ENCODE measurements at regions not wholly inside any gene's neighbourhood (a gene's known extent, or its start where the extent isn't known, plus 50 kb on each side); places are given as distances from the start of the nearest gene placed in this dataset.

- H3K27ac ChIP-seq, result no peak overlapping the region
- H3K4me1 ChIP-seq (ENCODE audit: control insufficient read depth in 1 of 2, low read depth in 2 of 2), result no peaks in the 10 kb centered on the region
- H3K9me3 ChIP-seq, result no peaks in the 10 kb centered on the region
- no peak for TF ChIP-seq CTCF (IDR thresholded peaks at IDR 0.05)
- DNase-seq (ENCODE audit: low spot score) (no peak), ATAC-seq (ENCODE audit: insufficient number of reproducible peaks, low FRiP score, low read depth) (no peak)
- H3K36me3 ChIP-seq, result no peaks in the 10 kb centered on the region
- H3K27me3 ChIP-seq (replicated peaks; ENCODE audit: insufficient read depth), result no peaks in the 10 kb centered on the region
- no peak overlapping the region for H3K4me3 ChIP-seq
Measured at GRCh38 chr5:97922776-97923175, 739.7 kb upstream of the RIOK2 start.

GRCh38 chr5:97923496-97923895 is 740.4 kb upstream of the RIOK2 start:
- DNase-seq (ENCODE audit: low spot score), result no peak
- H3K27me3 ChIP-seq (replicated peaks; ENCODE audit: insufficient read depth), result no peaks in the 10 kb centered on the region
- no peaks in the 10 kb centered on the region for H3K36me3 ChIP-seq
- no peaks in the 10 kb centered on the region for H3K4me1 ChIP-seq (ENCODE audit: control insufficient read depth in 1 of 2, low read depth in 2 of 2)
- ATAC-seq (ENCODE audit: insufficient number of reproducible peaks, low FRiP score, low read depth), result no peak
- no peak overlapping the region for H3K4me3 ChIP-seq
- no peak for TF ChIP-seq CTCF (IDR thresholded peaks at IDR 0.05)
- no peaks in the 10 kb centered on the region for H3K9me3 ChIP-seq
- no peak overlapping the region for H3K27ac ChIP-seq

- no peak overlapping the region for H3K27ac ChIP-seq
- no peaks in the 10 kb centered on the region for H3K27me3 ChIP-seq (replicated peaks; ENCODE audit: insufficient read depth)
- no peaks in the 10 kb centered on the region for H3K4me1 ChIP-seq (ENCODE audit: control insufficient read depth in 1 of 2, low read depth in 2 of 2)
- ATAC-seq (ENCODE audit: insufficient number of reproducible peaks, low FRiP score, low read depth) (no peak), DNase-seq (ENCODE audit: low spot score) (no peak)
- no peaks in the 10 kb centered on the region for H3K9me3 ChIP-seq
- no peak for TF ChIP-seq CTCF (IDR thresholded peaks at IDR 0.05)
- H3K36me3 ChIP-seq, result no peaks in the 10 kb centered on the region
- H3K4me3 ChIP-seq, result no peak overlapping the region
Measured at GRCh38 chr5:97923997-97924396, 741.0 kb upstream of the RIOK2 start.

- no peak for DNase-seq (ENCODE audit: low spot score)
- no peak overlapping the region for H3K4me3 ChIP-seq
- H3K27ac ChIP-seq, result no peak overlapping the region
- no peaks in the 10 kb centered on the region for H3K4me1 ChIP-seq (ENCODE audit: control insufficient read depth in 1 of 2, low read depth in 2 of 2)
- no peaks in the 10 kb centered on the region for H3K27me3 ChIP-seq (replicated peaks; ENCODE audit: insufficient read depth)
- ATAC-seq (ENCODE audit: insufficient number of reproducible peaks, low FRiP score, low read depth), result no peak
- no peaks in the 10 kb centered on the region for H3K36me3 ChIP-seq
- H3K9me3 ChIP-seq, result no peaks in the 10 kb centered on the region
- TF ChIP-seq CTCF (IDR thresholded peaks at IDR 0.05), result no peak
Measured at GRCh38 chr5:97929383-97929782, 746.3 kb upstream of the RIOK2 start.

- DNase-seq (ENCODE audit: low spot score) (no peak), ATAC-seq (ENCODE audit: insufficient number of reproducible peaks, low FRiP score, low read depth) (no peak)
- Histone ChIP-seq H3K36me3 (no peaks in the 10 kb centered on the region), H3K4me1 (ENCODE audit: control insufficient read depth in 1 of 2, low read depth in 2 of 2) (no peaks in the 10 kb centered on the region), H3K27me3 (replicated peaks; ENCODE audit: insufficient read depth) (no peaks in the 10 kb centered on the region), H3K9me3 (no peaks in the 10 kb centered on the region), H3K4me3 (no peak overlapping the region), H3K27ac (no peak overlapping the region)
- no peak for TF ChIP-seq CTCF (IDR thresholded peaks at IDR 0.05)
Measured at GRCh38 chr5:97931829-97932228, 748.8 kb upstream of the RIOK2 start.

All from thoracic aorta (tissue), 2 donors.